Panc1 (cell line): ENCODE measurements at regions not wholly inside any gene's neighbourhood (a gene's known extent, or its start where the extent isn't known, plus 50 kb on each side); places are given as distances from the start of the nearest gene placed in this dataset.

Experiments used
- ATAC-seq: fragments of 200-7000 bp; cut with Tn5 transposase; 2 replicates; pipeline ENCODE4 v1.9.1; 2020; ENCODE audit warnings: mild to moderate bottlenecking, moderate library complexity
- BruUV-seq: library from RNA; stranded (reverse); fragments of 400-500 nt; replicated peaks from 2 replicates; lab custom pipeline; 2021; lab: Mats Ljungman, UMichigan
- CTCF ChIA-PET: fragments of 300-600 bp; sonication (Branson Sonifier 250); formaldehyde crosslinking; loops from one replicate; lab custom pipeline; 2022; ENCODE audit warnings: antibody characterized with exemption; lab: Charles Lee
- POLR2A ChIA-PET: fragments of 300-600 bp; sonication (Branson Sonifier 250); formaldehyde crosslinking; loops from one replicate; lab custom pipeline; 2022; ENCODE audit warnings: antibody characterized with exemption; lab: Charles Lee
- DNase-seq: peaks from one replicate; pipeline ENCODE4 v3.0.0-alpha.2; 2010; ENCODE audit warnings: low read depth, low spot score
- H3K27ac ChIP-seq: 2 replicates; pipeline ENCODE4 v1.5.1; 2011; ENCODE audit warnings: mild to moderate bottlenecking, low read length, inconsistent platforms
- H3K27me3 ChIP-seq: fragments of 200-500 bp; sonication (Bioruptor generic); 2 replicates; pipeline ENCODE4 v1.6.0; 2014; ENCODE audit warnings: low read length, inconsistent platforms; ENCODE audit not compliant: control insufficient read depth, insufficient read depth
- H3K36me3 ChIP-seq: fragments of 200-500 bp; sonication (Bioruptor generic); 2 replicates; pipeline ENCODE4 v1.5.1; 2014; ENCODE audit warnings: inconsistent platforms, mild to moderate bottlenecking, low read length, moderate library complexity; ENCODE audit not compliant: control insufficient read depth, insufficient read depth
- H3K4me1 ChIP-seq: 2 replicates; pipeline ENCODE4 v1.5.1; 2011; ENCODE audit warnings: inconsistent platforms, mild to moderate bottlenecking, low read length, moderate library complexity; ENCODE audit not compliant: control insufficient read depth, insufficient read depth
- H3K4me3 ChIP-seq, 2 experiments: 2 replicates each; pipeline ENCODE4 v1.5.1; 2011 to 2012; ENCODE audit warnings: low read depth in 2 of 2, low read length in 2 of 2, mild to moderate bottlenecking in 2 of 2, inconsistent platforms in 1 of 2, moderate library complexity in 1 of 2
- H3K9me3 ChIP-seq: fragments of 200-500 bp; sonication (Bioruptor generic); 2 replicates; pipeline ENCODE4 v1.5.1; 2014; ENCODE audit warnings: low read depth, mild to moderate bottlenecking, inconsistent platforms, low read length, moderate library complexity; ENCODE audit not compliant: control insufficient read depth, insufficient read depth
- POLR2AphosphoS5 ChIP-seq: IDR thresholded peaks from 2 replicates; pipeline ENCODE4 v1.6.1; 2012; ENCODE audit warnings: mild to moderate bottlenecking, low read depth, low read length, moderate library complexity
- SIN3A ChIP-seq: IDR thresholded peaks from 2 replicates; pipeline ENCODE4 v1.6.1; 2012; ENCODE audit warnings: low read depth, mild to moderate bottlenecking, low read length, moderate library complexity, borderline replicate concordance; ENCODE audit not compliant: insufficient read depth
- TCF7L2 ChIP-seq: IDR thresholded peaks from 2 replicates; pipeline ENCODE4 v1.6.1; 2011; ENCODE audit warnings: mild to moderate bottlenecking, low read depth, low read length, inconsistent platforms
- in situ Hi-C: cut with HindIII; loops from 2 replicates; pipeline ENCODE4 v1.10.0; 2016; ENCODE audit warnings: low sequenced_read_pairs, low pct_unique_long_range_greater_than_20kb
- intact Hi-C: fragments of 100-400 bp; cut with micrococcal nuclease; formaldehyde crosslinking; loops from one replicate; pipeline ENCODE4 v1.10.0; 2022; ENCODE audit not compliant: unreplicated experiment
- TF ChIP-seq, protein P1 (sequence below): fragments of 450-650 bp; IDR thresholded peaks from 2 replicates; pipeline ENCODE4 v1.5.1; 2017; ENCODE audit warnings: mild to moderate bottlenecking
- TF ChIP-seq, protein P2 (sequence below), 2 experiments: IDR thresholded peaks; 2 replicates each; pipeline ENCODE4 v1.6.1; 2011 to 2012; ENCODE audit warnings: low read depth in 2 of 2, control low read depth in 1 of 2, low read length in 1 of 2, mild to moderate bottlenecking in 1 of 2, moderate library complexity in 1 of 2; ENCODE audit not compliant: insufficient read depth in 1 of 2

DNA sequence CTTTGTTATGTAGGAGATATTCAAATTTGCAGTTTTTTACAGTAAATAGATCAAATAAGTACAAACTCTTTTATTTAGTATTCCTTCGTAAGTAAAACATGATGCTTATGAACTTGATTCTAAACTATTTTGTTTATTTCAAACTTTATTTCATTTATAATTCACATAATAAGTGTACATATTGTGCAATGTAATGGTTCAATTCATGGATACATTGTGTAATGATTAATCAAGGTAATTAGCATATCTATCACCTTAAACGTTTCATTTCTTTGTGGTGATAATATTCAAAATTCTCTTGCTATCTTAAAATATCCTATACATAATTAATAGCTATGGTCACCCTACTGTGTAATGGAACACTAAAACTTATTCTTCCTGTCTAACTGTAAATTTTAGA lies 525.9 kb upstream of the ZNF804A start:
- intact Hi-C loops (no loop called here), in situ Hi-C loops (no loop called here)
- H3K27ac ChIP-seq = no peak overlapping the region
- no peaks in the 10 kb centered on the region for H3K4me1 ChIP-seq
- POLR2A ChIA-PET = no interaction called here
- no peaks in the 10 kb centered on the region for H3K27me3 ChIP-seq
- ATAC-seq = no peak
- H3K9me3 ChIP-seq = no peaks in the 10 kb centered on the region
- CTCF ChIA-PET = no interaction called here
- BruUV-seq = no TSS peak
- no peaks in the 10 kb centered on the region for H3K36me3 ChIP-seq
- no peak overlapping the region for H3K4me3 ChIP-seq
- no peak for DNase-seq
- TF ChIP-seq POLR2AphosphoS5 (no peak), TCF7L2 (no peak), SIN3A (no peak)
- TF ChIP-seq, protein P1, sequence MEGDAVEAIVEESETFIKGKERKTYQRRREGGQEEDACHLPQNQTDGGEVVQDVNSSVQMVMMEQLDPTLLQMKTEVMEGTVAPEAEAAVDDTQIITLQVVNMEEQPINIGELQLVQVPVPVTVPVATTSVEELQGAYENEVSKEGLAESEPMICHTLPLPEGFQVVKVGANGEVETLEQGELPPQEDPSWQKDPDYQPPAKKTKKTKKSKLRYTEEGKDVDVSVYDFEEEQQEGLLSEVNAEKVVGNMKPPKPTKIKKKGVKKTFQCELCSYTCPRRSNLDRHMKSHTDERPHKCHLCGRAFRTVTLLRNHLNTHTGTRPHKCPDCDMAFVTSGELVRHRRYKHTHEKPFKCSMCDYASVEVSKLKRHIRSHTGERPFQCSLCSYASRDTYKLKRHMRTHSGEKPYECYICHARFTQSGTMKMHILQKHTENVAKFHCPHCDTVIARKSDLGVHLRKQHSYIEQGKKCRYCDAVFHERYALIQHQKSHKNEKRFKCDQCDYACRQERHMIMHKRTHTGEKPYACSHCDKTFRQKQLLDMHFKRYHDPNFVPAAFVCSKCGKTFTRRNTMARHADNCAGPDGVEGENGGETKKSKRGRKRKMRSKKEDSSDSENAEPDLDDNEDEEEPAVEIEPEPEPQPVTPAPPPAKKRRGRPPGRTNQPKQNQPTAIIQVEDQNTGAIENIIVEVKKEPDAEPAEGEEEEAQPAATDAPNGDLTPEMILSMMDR = no peak
- TF ChIP-seq, protein P2, sequence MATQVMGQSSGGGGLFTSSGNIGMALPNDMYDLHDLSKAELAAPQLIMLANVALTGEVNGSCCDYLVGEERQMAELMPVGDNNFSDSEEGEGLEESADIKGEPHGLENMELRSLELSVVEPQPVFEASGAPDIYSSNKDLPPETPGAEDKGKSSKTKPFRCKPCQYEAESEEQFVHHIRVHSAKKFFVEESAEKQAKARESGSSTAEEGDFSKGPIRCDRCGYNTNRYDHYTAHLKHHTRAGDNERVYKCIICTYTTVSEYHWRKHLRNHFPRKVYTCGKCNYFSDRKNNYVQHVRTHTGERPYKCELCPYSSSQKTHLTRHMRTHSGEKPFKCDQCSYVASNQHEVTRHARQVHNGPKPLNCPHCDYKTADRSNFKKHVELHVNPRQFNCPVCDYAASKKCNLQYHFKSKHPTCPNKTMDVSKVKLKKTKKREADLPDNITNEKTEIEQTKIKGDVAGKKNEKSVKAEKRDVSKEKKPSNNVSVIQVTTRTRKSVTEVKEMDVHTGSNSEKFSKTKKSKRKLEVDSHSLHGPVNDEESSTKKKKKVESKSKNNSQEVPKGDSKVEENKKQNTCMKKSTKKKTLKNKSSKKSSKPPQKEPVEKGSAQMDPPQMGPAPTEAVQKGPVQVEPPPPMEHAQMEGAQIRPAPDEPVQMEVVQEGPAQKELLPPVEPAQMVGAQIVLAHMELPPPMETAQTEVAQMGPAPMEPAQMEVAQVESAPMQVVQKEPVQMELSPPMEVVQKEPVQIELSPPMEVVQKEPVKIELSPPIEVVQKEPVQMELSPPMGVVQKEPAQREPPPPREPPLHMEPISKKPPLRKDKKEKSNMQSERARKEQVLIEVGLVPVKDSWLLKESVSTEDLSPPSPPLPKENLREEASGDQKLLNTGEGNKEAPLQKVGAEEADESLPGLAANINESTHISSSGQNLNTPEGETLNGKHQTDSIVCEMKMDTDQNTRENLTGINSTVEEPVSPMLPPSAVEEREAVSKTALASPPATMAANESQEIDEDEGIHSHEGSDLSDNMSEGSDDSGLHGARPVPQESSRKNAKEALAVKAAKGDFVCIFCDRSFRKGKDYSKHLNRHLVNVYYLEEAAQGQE (IDR thresholded peaks at IDR 0.05; ENCODE audit: insufficient read depth in 1 of 2, low read depth in 2 of 2, low read length in 1 of 2) = no peak

DNA sequence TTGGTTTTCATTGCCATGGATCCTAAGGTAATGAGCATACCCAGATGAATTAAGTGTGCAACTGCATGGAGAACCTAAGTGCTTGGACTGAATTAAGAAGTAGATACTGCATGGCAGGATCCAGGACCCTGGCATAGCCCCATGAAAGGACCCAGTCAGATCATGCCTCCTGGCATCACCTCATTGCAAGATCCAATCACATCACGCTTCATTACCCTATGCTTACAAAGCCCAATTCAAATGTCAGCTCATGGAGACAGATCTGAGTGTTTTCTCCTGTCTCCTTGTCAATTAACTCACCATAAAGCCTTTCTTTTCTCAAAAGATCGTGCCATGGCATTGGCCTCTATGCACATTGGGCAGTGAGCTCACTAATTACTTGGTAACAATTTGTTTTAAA lies 519.8 kb upstream of the ZNF804A start:
- DNase-seq (no peak), ATAC-seq (no peak)
- in situ Hi-C loops = no loop called here
- ChIA-PET POLR2A (no interaction called here), CTCF (no interaction called here)
- Histone ChIP-seq H3K27ac (no peak overlapping the region), H3K27me3 (no peaks in the 10 kb centered on the region), H3K4me3 (no peak overlapping the region), H3K4me1 (no peaks in the 10 kb centered on the region), H3K9me3 (0 out of 2 replicates have a peak, but pooled peaks cover 5% of the 10 kb centered on the region), H3K36me3 (no peaks in the 10 kb centered on the region)
- TF ChIP-seq POLR2AphosphoS5 (no peak), SIN3A (no peak), TCF7L2 (no peak)
- TF ChIP-seq, protein P1 = no peak
- TF ChIP-seq, protein P2 (IDR thresholded peaks at IDR 0.05; ENCODE audit: insufficient read depth in 1 of 2, low read depth in 2 of 2, low read length in 1 of 2) = no peak
- intact Hi-C loops = no loop called here
- no TSS peak for BruUV-seq
